Right lobe of liver (tissue), 4 donors: ENCODE measurements at regions not wholly inside any gene's neighbourhood (a gene's known extent, or its start where the extent isn't known, plus 50 kb on each side); places are given as distances from the start of the nearest gene placed in this dataset.

ENCODE experiments used
- CTCF ChIP-seq, 4 donors: fragments of 200-600 bp in 3 of 4; fragments of 450-650 bp in 1 of 4; IDR thresholded peaks; one replicate each; pipeline versions ENCODE4 v1.5.1 to v1.8.0; 2016 to 2022; ENCODE audit warnings: antibody characterized with exemption in 4 of 4, mild to moderate bottlenecking in 2 of 4
- POLR2A ChIP-seq: fragments of 450-650 bp; IDR thresholded peaks from one replicate; pipeline ENCODE4 v1.6.1; 2017; ENCODE audit warnings: antibody characterized with exemption, mild to moderate bottlenecking
- donor health status: DM: no; HTN: no; CAD: no.
- donor health status: DM: no; HTN: no; CAD: no.
- donor health status: DM: no; HTN: yes; CAD: no.

- no peak for TF ChIP-seq CTCF (IDR thresholded peaks at IDR 0.05)
- no peak for TF ChIP-seq POLR2A
These were observed 136.3 kb upstream of the ESR1 start for GRCh38 chr6:151671195-151671594.
